Suprapubic skin (tissue), 4 donors: ENCODE measurements at regions not wholly inside any gene's neighbourhood (a gene's known extent, or its start where the extent isn't known, plus 50 kb on each side); places are given as distances from the start of the nearest gene placed in this dataset.
A peak's percentile ranks its signal among the peaks of the same experiment; 100 is the strongest.
"Not testable (repeated sequence)": the region's sequence is repeated elsewhere in the genome, so short reads cannot be mapped to it uniquely, and the experiment has no call there.

Experiments
- DNase-seq, 2 donors: peaks; one replicate each; pipeline ENCODE4 v3.0.0-alpha.2; 2019; ENCODE audit warnings: low spot score in 2 of 2
- H3K27ac ChIP-seq: fragments of 200-600 bp; sonication (generic); one replicate; pipeline ENCODE4 v1.5.1; 2019
- H3K27me3 ChIP-seq: fragments of 200-600 bp; sonication (generic); one replicate; pipeline ENCODE4 v1.5.1; 2019
- H3K36me3 ChIP-seq: fragments of 200-600 bp; sonication (generic); one replicate; pipeline ENCODE4 v1.5.1; 2019
- H3K4me1 ChIP-seq: fragments of 200-600 bp; sonication (generic); one replicate; pipeline ENCODE4 v1.5.1; 2019
- H3K4me3 ChIP-seq: fragments of 200-600 bp; sonication (generic); one replicate; pipeline ENCODE4 v1.5.1; 2019; ENCODE audit warnings: mild to moderate bottlenecking
- H3K9me3 ChIP-seq: fragments of 200-600 bp; sonication (generic); one replicate; pipeline ENCODE4 v1.5.1; 2019
- WGBS: methylation state at CpG from one replicate; pipeline ENCODE4 v1.1.5; 2018; 5-methylcytosine and 5-hydroxymethylcytosine counted together

DNA sequence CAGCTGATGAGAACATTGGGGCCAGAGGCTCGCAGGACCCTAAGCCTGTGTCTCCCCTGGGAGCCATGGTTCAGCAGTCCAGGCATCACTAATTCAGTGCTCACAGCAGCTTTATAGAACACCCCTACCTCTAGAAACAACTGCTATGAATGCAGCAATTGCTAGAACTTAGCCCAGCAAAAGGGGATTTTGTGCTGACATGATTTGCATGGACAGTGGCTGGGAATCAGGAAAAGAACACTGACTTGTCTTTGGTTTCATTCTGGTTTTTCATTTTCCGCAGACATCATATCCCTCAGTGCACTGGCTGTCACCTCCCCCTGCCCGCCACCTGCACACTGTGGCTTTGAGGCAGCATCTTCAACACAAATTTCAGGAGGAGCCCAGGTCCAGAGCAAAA, 3964.9 kb upstream of the TPTE start:
- H3K27ac ChIP-seq, DNase-seq, H3K4me1 ChIP-seq, H3K36me3 ChIP-seq, H3K9me3 ChIP-seq, H3K27me3 ChIP-seq, H3K4me3 ChIP-seq: not testable (repeated sequence)
- WGBS = no CpG with 5 or more reads among the region's 3 CpGs

DNA sequence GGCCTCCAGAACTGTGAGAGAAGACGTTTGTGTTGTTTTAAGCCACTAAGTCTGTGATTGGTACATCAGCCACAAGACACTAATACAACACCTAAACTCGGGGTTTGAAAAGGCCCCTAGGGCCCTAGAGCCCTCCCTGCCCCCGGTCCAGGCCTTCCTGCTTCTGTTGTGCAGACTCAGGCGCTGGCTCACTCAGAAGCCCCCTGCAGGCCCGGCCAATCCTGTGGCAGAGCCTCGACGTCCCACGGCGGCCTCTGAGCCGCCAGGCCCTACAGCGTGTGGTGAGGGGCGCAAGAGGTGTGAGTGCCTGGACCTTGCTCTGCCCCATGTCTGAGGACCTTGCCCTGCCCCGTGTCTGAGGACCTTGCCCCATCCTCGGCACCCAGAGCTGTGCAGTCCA, 3964.0 kb upstream of the TPTE start:
- H3K9me3 ChIP-seq, H3K27ac ChIP-seq, H3K27me3 ChIP-seq, H3K4me1 ChIP-seq, H3K36me3 ChIP-seq, H3K4me3 ChIP-seq, DNase-seq: not testable (repeated sequence)
- no CpG with 5 or more reads among the region's 14 CpGs for WGBS

DNA sequence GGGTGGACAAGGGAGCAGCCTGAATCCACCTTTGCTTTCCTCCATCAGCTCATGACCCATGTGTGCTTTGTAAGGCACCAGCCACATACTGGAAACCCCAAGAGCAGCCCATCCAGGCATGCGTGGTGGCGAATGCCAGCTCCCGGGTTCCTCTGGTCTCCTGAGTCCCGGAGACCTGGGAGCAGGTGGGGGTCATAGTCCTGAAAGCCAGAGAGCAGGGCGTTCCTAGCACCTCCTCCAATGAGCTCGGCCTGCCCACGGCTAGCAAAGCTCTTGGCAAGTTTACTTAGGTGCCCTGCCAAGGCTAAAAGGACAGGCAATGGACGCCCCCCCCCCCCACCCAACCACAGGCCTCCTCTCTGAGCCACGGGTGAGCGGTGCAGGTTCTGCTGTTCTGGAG, 3960.2 kb upstream of the TPTE start:
- H3K27me3 ChIP-seq, DNase-seq, H3K27ac ChIP-seq, H3K4me3 ChIP-seq, H3K9me3 ChIP-seq, H3K36me3 ChIP-seq, H3K4me1 ChIP-seq: not testable (repeated sequence)
- WGBS = no CpG with 5 or more reads among the region's 10 CpGs

DNA sequence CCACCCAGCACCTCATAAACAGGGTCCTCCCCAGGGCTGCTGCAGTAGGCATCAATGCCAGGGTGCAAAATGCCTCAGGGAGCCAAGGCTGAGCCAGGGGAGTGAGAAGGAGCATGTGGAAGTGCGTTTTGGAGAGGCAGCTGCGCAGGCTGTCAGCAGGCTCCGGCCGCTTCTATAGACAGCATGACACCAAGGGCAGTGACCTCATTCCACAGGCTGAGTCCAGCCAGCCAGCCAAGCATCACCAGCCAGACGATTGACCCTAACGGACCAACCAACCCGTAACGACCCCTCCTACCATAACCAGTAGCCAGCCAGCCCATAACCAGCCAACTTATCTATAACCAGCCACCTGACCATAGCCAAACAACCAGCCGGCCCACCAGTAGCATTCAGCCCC, 3959.8 kb upstream of the TPTE start:
- no CpG with 5 or more reads among the region's 9 CpGs for WGBS
- H3K36me3 ChIP-seq, H3K27me3 ChIP-seq, DNase-seq, H3K4me3 ChIP-seq, H3K4me1 ChIP-seq, H3K9me3 ChIP-seq, H3K27ac ChIP-seq: not testable (repeated sequence)

DNA sequence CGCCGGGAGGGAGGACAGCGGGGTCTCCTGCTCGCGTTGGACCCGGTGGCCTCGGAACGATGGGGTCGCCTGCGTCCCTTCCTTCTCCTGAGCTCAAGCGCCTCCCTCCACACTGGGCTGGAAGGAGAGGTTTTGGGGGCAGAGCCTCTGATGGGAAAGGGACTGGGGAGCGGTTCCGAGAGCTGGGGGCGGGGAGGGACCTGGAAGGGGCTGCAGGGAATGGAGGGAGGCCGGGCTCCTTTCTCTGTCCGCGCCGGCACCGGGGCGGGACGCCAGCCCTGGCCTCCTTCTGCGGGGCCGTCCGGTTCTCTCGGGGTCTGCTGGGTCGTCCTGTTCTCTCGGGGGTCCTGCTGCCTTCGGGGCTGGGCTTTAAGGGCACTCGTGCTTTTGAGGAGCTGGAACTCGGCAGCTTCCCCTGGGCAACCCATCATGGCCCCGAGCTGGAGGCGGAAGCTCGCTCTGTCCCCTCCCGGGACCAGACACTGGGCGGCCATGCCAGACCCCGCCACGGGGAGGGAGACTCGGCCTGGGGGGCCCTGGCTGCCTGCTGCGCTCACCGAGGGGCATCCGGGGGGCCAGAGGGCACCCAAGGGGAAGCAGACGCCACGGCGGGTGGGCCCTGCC, 3956.7 kb upstream of the TPTE start:
- H3K4me3 ChIP-seq = peak overlapping the region; percentile 18
- H3K27ac ChIP-seq, H3K27me3 ChIP-seq, H3K9me3 ChIP-seq, DNase-seq, H3K36me3 ChIP-seq, H3K4me1 ChIP-seq: not testable (repeated sequence)
- WGBS = no CpG with 5 or more reads among the region's 44 CpGs

DNA sequence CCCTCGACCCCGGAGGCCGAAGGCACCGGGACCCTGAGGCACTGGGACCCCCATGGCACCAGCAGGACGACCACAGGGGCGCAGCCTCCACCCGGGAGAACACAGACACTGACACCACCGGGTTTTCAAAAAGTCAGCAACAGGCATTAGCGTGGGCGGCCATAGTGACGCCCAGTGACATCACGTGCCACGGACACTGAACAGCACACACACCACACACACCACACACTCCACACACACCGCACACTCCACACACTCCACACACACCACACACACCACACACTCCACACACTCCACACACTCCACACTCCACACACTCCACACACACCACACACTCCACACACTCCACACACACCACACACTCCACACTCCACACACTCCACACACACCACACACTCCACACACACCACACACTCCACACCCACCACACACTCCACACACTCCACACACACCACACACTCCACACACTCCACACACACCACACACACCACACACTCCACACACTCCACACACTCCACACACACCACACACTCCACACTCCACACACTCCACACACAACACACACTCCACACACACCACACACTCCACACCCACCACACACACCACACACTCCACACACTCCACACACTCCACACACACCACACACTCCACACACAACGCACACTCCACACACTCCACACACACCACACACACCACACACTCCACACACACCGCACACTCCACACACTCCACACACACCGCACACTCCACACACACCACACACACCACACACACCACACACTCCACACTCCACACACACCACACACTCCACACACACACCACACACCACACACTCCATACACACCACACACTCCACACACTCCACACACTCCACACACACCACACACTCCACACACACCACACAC, 3955.9 kb upstream of the TPTE start:
- H3K4me1 ChIP-seq, H3K27me3 ChIP-seq, H3K27ac ChIP-seq, H3K36me3 ChIP-seq, H3K9me3 ChIP-seq: not testable (repeated sequence)
- peak in 1 of 2 donors; percentile 48 for DNase-seq
- 21% methylated on average over 10 of the region's 17 CpGs for WGBS
- peak overlapping the region; percentile 18 for H3K4me3 ChIP-seq

DNA sequence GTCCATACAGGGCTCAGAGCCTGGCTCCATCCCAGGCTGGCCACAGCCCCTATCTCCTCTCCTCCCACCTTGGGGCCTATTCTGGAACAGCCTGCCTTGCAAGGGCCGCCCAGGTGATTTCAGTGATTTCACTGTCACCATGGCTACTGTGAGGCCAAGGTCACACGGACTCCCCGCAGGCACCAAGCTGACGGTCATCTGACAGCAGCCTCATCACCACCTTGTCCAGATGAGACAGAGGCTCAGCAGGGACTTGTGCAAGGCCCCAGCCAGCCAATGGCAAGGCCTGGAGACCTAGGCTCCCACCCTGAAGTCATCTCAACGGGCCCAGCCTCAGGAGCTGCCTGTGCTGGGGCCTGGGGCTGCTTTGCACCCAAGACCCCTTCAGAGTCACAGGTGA, 3953.8 kb upstream of the TPTE start:
- WGBS = no CpG with 5 or more reads among the region's 5 CpGs
- DNase-seq, H3K4me3 ChIP-seq, H3K27ac ChIP-seq, H3K36me3 ChIP-seq, H3K27me3 ChIP-seq, H3K4me1 ChIP-seq, H3K9me3 ChIP-seq: not testable (repeated sequence)

DNA sequence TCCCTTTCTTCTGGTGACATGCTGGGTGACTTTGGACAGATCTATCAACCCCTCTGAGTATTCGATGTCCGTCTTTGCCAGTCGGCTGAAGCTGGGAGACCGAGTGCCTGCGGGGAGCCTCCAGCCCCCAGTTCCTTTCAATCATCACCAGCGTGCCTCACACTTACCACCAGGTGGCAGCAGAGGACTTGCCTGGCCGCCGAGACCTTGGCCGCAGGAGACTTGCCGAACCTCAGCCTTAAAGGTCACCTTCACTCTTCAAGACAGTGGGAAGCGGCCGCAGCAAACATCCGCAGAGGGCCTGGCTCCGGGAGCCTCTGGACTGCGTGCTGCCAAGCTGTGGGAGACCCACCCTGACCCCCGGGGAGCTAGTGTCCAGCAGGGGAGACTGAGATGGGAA, 3952.2 kb upstream of the TPTE start:
- not testable (repeated sequence) for H3K27me3 ChIP-seq, H3K4me3 ChIP-seq, H3K4me1 ChIP-seq, DNase-seq, H3K9me3 ChIP-seq, H3K27ac ChIP-seq, H3K36me3 ChIP-seq
- WGBS = no CpG with 5 or more reads among the region's 16 CpGs

DNA sequence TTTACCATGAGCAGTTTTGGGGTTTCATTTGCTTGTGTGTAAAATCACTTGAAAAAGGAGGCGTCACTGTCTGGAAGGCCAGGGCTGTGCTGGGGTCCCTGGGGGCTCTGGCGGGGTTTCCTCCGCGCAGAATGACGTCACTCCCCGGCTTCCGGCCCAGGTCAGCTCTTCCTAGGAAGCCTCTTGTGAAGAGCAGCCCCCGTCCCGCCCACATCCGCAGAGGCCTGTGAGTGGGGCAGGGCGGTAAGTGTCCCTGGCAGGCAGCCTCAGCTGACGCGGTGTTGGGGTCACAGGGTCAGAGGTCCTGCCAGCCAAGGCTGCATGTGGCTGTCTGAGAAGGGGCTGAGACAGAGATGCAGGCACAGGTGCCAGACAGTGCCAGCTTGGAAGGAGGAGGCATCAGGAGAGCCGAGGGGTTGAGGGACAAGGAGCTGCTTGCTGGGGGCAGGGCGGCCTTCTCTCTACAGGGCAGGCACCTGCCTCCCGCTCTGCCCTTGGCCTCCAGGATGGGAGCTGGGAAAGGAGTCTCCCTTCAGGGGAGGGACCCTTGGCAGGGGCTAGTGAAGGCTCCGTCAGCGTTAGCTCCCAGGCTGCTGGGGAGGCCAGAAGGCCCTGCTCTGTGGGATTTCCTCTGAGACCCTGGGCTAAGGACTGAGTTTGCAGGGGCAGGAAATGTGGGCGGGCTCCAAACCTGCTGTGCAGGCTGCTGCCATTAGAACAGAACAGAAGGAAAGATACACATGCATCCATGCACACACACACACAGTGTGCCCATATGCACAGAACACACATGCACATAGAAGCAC, 3951.6 kb upstream of the TPTE start:
- not testable (repeated sequence) for H3K4me1 ChIP-seq, H3K9me3 ChIP-seq, DNase-seq, H3K36me3 ChIP-seq, H3K4me3 ChIP-seq, H3K27me3 ChIP-seq, H3K27ac ChIP-seq
- no CpG with 5 or more reads among the region's 19 CpGs for WGBS

DNA sequence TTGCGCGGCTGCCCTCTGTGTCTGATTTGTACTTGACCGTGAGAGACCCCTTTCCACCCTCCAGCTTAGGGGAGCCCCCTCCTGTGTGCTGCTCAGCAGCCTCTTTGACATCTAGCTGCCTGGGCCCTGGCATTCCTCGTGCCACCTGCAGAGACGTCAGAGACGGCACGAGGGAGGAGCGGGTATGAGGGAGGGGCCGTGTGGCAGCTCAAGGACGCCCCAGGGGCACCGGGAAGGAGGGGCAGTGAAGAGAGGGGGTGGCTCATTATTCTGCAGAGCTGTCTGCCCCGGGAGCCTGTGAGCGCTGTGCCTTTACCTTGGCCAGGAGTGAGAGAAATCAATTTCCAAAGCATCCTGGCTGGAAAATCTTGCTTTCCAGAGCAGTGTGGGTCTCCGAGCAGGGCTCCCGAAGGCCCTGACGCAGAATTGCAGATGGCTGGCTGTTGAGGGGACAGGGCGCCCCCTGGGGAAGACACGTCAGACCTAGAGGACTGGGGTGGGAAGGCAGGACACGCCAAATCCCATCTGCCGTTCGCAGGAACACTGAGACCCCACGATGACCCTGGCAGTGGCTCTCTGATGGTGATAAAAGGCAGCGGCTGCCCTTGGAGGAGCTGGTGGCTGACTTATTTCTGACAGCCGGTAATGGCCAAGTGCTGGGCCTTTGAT, 3950.5 kb upstream of the TPTE start:
- H3K27ac ChIP-seq, H3K4me3 ChIP-seq, H3K4me1 ChIP-seq, H3K27me3 ChIP-seq, DNase-seq, H3K9me3 ChIP-seq, H3K36me3 ChIP-seq: not testable (repeated sequence)
- WGBS = no CpG with 5 or more reads among the region's 24 CpGs

DNA sequence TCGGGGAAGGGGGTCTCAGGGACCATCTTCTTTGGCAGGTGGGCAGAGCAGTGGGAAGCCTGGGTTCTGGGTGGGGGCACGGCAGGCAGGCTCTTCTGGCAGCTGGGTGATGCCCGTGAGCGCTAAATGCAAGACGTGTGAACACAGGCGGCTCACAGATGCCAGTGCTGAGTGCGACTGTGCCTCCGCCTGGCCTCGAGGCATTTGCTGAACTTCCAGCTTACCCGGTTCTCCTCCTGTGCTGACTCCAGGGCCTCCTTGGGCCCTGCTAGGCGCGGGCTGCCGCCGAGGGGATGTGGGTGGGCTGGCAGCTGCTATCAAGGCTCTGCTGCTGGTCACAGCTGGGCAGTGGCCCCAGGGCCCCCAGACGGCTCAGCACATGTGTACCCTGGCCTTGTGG, 3947.8 kb upstream of the TPTE start:
- H3K4me3 ChIP-seq, H3K36me3 ChIP-seq, H3K9me3 ChIP-seq, DNase-seq, H3K27me3 ChIP-seq, H3K27ac ChIP-seq, H3K4me1 ChIP-seq: not testable (repeated sequence)
- WGBS = no CpG with 5 or more reads among the region's 15 CpGs

DNA sequence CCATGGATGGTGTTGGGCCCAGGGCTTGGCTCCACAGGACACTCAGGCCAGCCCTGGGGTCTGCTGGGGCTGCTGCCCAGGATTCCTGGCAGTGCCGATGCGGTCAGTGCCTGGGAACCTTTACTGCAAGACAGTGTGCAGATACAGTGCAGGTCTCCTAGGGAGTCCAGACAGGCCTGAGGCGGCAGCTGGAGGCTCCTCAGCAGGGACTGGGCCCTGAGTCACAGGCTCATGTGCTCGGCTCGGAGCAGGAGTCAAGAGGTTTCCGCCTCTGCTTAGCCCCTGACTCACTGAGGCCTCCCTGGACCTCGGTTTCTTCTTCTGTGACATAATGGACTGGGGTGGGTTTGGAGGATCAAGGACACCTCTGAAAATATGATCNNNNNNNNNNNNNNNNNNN, 3941.6 kb upstream of the TPTE start:
- not testable (repeated sequence) for H3K4me1 ChIP-seq, H3K27me3 ChIP-seq, H3K4me3 ChIP-seq, H3K36me3 ChIP-seq, DNase-seq, H3K9me3 ChIP-seq, H3K27ac ChIP-seq
- no CpG with 5 or more reads among the region's 7 CpGs for WGBS
